Endothelial cell of umbilical vein (primary cell): ENCODE measurements at regions not wholly inside any gene's neighbourhood (a gene's known extent, or its start where the extent isn't known, plus 50 kb on each side); places are given as distances from the start of the nearest gene placed in this dataset.

Experiments
- BruUV-seq: library from RNA; stranded (reverse); fragments of 400-500 nt; replicated peaks from 2 replicates; lab custom pipeline; 2021; lab: Mats Ljungman, UMichigan
- CTCF ChIA-PET: fragments of 300-600, 350-600 bp; sonication (Branson Sonifier 250); formaldehyde crosslinking; loops from one replicate; lab custom pipeline; 2021; ENCODE audit warnings: antibody characterized with exemption, inconsistent platforms; lab: Charles Lee
- POLR2A ChIA-PET: fragments of 300-600, 350-600 bp; sonication (Branson Sonifier 250); formaldehyde crosslinking; loops from one replicate; lab custom pipeline; 2021; ENCODE audit warnings: antibody characterized with exemption, inconsistent platforms; lab: Charles Lee
- DNase-seq: peaks from one replicate; pipeline ENCODE4 v3.0.0-alpha.2; 2011; ENCODE audit warnings: low read depth, low spot score
- FAIRE-seq: peaks from 2 replicates; lab custom pipeline; 2011; peaks lifted over from hg19 to GRCh38; lab: Jason Lieb, UNC
- H2AFZ ChIP-seq: 2 replicates; pipeline ENCODE4 v1.6.0; 2012; ENCODE audit warnings: low read depth, low read length, control low read depth, inconsistent platforms
- H3K27ac ChIP-seq: 2 replicates; pipeline ENCODE4 v1.5.1; 2011; ENCODE audit warnings: low read depth, mild to moderate bottlenecking, control low read depth, low read length, moderate library complexity; ENCODE audit not compliant: insufficient read depth
- H3K27me3 ChIP-seq, 2 experiments: 2 replicates each; pipeline versions ENCODE4 v1.6.0 to v1.6.1; 2011; ENCODE audit warnings: low read length in 2 of 2, mixed read lengths in 1 of 2; ENCODE audit not compliant: control insufficient read depth in 2 of 2, insufficient read depth in 2 of 2
- H3K36me3 ChIP-seq, 2 experiments: 2 replicates in 1 of 2; 3 replicates in 1 of 2; pipeline ENCODE4 v1.5.1; 2011; ENCODE audit warnings: low read length in 2 of 2, mild to moderate bottlenecking in 1 of 2, moderate library complexity in 1 of 2; ENCODE audit not compliant: control insufficient read depth in 2 of 2, insufficient read depth in 2 of 2; ENCODE audit errors: extremely low read depth in 1 of 2
- H3K4me1 ChIP-seq: 3 replicates; pipeline ENCODE4 v1.5.1; 2011; ENCODE audit warnings: mild to moderate bottlenecking, low read length; ENCODE audit not compliant: control insufficient read depth, insufficient read depth; ENCODE audit errors: extremely low read depth
- H3K4me2 ChIP-seq: 2 replicates; pipeline ENCODE4 v1.6.1; 2011; ENCODE audit warnings: low read length, control low read depth, mixed read lengths; ENCODE audit not compliant: insufficient read depth
- H3K4me3 ChIP-seq, 3 experiments: fragments of 200-600 bp in 1 of 3; sonication (generic), shearing (Covaris generic) in 1 of 3; replicated peaks in 1 of 3; 2 replicates each; pipeline ENCODE4 v1.5.1; 2011 to 2016; ENCODE audit warnings: control low read depth in 3 of 3, low read length in 3 of 3, mild to moderate bottlenecking in 2 of 3, inconsistent platforms in 1 of 3, low read depth in 1 of 3, moderate library complexity in 1 of 3; ENCODE audit not compliant: insufficient read depth in 1 of 3
- H3K79me2 ChIP-seq: 2 replicates; pipeline ENCODE4 v1.6.0; 2012; ENCODE audit warnings: low read length, inconsistent platforms; ENCODE audit not compliant: control insufficient read depth, insufficient read depth
- H3K9ac ChIP-seq: replicated peaks from 2 replicates; pipeline ENCODE3; 2011; ENCODE audit warnings: low read length, control low read depth; ENCODE audit not compliant: insufficient read depth; ENCODE audit errors: extremely low read depth
- H3K9me1 ChIP-seq: replicated peaks from 3 replicates; pipeline ENCODE4 v1.6.0; 2011; ENCODE audit warnings: mild to moderate bottlenecking, low read length; ENCODE audit not compliant: control insufficient read depth, insufficient read depth; ENCODE audit errors: extremely low read depth
- H3K9me3 ChIP-seq: replicated peaks from 2 replicates; pipeline ENCODE4 v1.5.1; 2012; ENCODE audit warnings: low read length, inconsistent platforms; ENCODE audit not compliant: control insufficient read depth, insufficient read depth
- H4K20me1 ChIP-seq: replicated peaks from 2 replicates; pipeline ENCODE3; 2011; ENCODE audit warnings: mild to moderate bottlenecking, low read length; ENCODE audit not compliant: control insufficient read depth, insufficient read depth; ENCODE audit errors: extremely low read depth
- CTCF ChIP-seq, 2 donors: IDR thresholded peaks; 1 replicate in 1 of 2; 2 replicates in 1 of 2; pipeline ENCODE4 v1.5.1; 2011; ENCODE audit warnings: low read length in 2 of 2, mild to moderate bottlenecking in 2 of 2, moderate library complexity in 2 of 2, control low read depth in 1 of 2, inconsistent platforms in 1 of 2, low read depth in 1 of 2; ENCODE audit not compliant: insufficient read depth in 1 of 2; ENCODE audit errors: extremely low read depth in 1 of 2
- FOS ChIP-seq: IDR thresholded peaks from 2 replicates; pipeline ENCODE4 v1.6.1; 2011; ENCODE audit warnings: mild to moderate bottlenecking, low read length, moderate library complexity, borderline replicate concordance; ENCODE audit not compliant: insufficient read depth
- JUN ChIP-seq: IDR thresholded peaks from 2 replicates; pipeline ENCODE4 v1.6.1; 2011; ENCODE audit warnings: borderline replicate concordance, low read depth; ENCODE audit not compliant: insufficient read length, insufficient read depth
- MAX ChIP-seq: IDR thresholded peaks from 2 replicates; pipeline ENCODE4 v1.6.1; 2011; ENCODE audit not compliant: insufficient read depth, insufficient read length
- MYC ChIP-seq: IDR thresholded peaks from one replicate; pipeline ENCODE4 v1.6.1; 2011; ENCODE audit warnings: mild to moderate bottlenecking, low read depth, low read length
- POLR2A ChIP-seq: IDR thresholded peaks from 2 replicates; pipeline ENCODE4 v1.6.1; 2012; ENCODE audit warnings: low read depth, mild to moderate bottlenecking, control low read depth, low read length
- dilution Hi-C: fragments of 300-500 bp; cut with MboI; formaldehyde crosslinking; loops from one replicate; pipeline ENCODE4 v1.15.0; 2019; ENCODE audit warnings: low sequenced_read_pairs; ENCODE audit not compliant: extremely low pct_ligation_motif_present
- intact Hi-C: fragments of 100-400 bp; cut with micrococcal nuclease; formaldehyde crosslinking; loops from one replicate; pipeline ENCODE4 v1.10.0; 2022

GRCh38 chr1:68826836-68827235 lies 330.0 kb upstream of the DEPDC1 start:
- dilution Hi-C loops, result no loop called here

More at GRCh38 chr1:68826836-68827235, 330.0 kb upstream of the DEPDC1 start:
- no peaks in the 10 kb centered on the region for H3K36me3 ChIP-seq
- no peak overlapping the region for H3K4me2 ChIP-seq
- intact Hi-C loops, result no loop called here
- CTCF ChIA-PET, result interaction anchor here (0.8 kb wide), 1 partner anchor 11 kb away, joined by 4 read pairs; no protein-coding TSS in a partner anchor
- H3K27me3 ChIP-seq, result no peaks in the 10 kb centered on the region
- no peaks in the 10 kb centered on the region for H3K9me3 ChIP-seq
- H2AFZ ChIP-seq, result no peak overlapping the region
- no peak overlapping the region for H3K9ac ChIP-seq
- no peaks in the 10 kb centered on the region for H3K9me1 ChIP-seq
- no peak for TF ChIP-seq POLR2A
- no peak for TF ChIP-seq MAX
- no peak for TF ChIP-seq JUN
- no peak for TF ChIP-seq FOS
- TF ChIP-seq CTCF (IDR thresholded peaks at IDR 0.05; ENCODE audit: extremely low read depth in 1 of 2, insufficient read depth in 1 of 2, low read depth in 1 of 2, low read length in 2 of 2), result no peak
- TF ChIP-seq MYC, result no peak
- no peak overlapping the region for H3K27ac ChIP-seq
- no peak for DNase-seq
- H3K79me2 ChIP-seq, result no peaks in the 10 kb centered on the region
- H3K4me3 ChIP-seq, result no peak overlapping the region
- H4K20me1 ChIP-seq, result no peaks in the 10 kb centered on the region
- H3K4me1 ChIP-seq, result no peaks in the 10 kb centered on the region
- no TSS peak for BruUV-seq
- FAIRE-seq, result no peak
- POLR2A ChIA-PET, result no interaction called here
